HG03432 (cell line): ENCODE measurements at regions not wholly inside any gene's neighbourhood (a gene's known extent, or its start where the extent isn't known, plus 50 kb on each side); places are given as distances from the start of the nearest gene placed in this dataset.
A peak's percentile ranks its signal among the peaks of the same experiment; 100 is the strongest.
"Not testable (repeated sequence)": the region's sequence is repeated elsewhere in the genome, so short reads cannot be mapped to it uniquely, and the experiment has no call there.

ENCODE experiments used
- ATAC-seq: cut with Tn5 transposase; IDR thresholded peaks from one replicate; pipeline ENCODE4 v1.9.1; 2021; ENCODE audit warnings: mild to moderate bottlenecking, moderate library complexity; ENCODE audit not compliant: unreplicated experiment

DNA sequence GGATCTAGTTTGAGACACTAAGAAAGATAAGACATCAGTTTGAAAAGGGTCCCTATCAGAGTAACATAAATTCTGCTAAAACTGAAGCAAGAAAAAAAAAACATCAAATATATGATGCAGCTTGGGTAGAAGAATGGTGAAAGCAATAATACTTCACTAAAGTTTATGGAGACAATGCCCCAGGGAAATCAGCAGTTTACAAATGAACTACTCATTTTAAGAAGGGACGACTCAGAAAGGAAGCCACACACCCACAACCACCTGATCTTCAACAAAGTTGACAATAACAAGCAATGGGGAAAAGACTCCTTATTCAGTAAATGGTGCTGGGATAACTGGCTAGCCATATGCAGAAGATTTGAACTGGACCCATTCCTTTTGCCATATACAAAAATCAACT, 143.5 kb downstream of the TPBG start:
- ATAC-seq = peak; percentile 63

DNA sequence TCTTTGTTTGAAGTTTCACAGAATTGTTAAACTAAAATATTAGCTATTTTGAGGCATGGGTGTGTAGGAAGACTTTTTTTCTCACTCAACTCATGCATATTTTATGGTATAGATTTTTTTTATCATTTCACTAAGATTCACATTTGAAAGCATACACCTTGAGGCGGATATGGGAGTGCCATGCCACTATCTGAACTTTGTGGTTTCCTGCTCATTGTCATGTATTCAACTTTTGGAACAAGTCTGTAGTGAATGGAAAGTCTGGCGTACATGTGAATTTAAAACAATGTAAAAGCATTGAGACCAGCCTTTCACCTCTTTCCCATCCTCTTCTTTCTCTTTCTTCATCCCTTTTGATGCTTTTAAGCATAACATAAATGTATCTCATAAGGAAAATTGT, 147.9 kb downstream of the TPBG start:
- ATAC-seq = no peak

DNA sequence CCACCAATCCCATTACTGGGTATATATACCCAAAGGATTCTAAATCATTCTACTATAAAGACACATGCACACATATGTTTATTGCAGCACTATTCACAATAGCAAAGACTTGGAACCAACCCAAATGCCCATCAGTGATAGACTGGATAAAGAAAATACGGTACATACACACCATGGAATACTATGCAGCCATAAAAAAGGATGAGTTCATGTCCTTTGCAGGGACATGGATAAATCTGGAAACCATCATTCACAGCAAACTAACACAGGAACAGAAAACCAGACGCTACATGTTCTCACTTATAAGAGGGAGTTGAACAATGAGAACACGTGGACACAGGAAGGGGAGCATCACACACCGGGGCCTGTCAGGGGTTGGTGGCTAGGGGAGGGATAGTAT, 154.3 kb downstream of the TPBG start:
- ATAC-seq = not testable (repeated sequence)

DNA sequence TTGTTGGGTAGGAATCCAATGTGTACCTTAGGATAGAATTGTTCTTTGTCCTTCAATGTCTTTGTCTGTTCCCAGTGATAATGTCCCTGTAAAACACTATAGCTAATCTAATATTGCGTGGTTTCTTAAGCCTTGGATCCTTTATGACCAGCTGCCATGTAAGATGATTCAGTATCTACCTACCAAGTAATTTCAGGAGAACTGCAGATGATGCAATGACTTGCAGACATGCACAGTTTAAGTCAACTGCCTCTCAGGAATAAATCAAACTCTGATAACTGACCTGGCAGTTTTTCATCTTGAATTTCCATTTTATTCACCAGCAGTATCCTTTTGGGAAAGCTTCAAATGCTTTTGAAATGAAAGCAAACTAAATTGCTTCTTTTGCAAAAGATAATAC, 157.8 kb downstream of the TPBG start:
- ATAC-seq = no peak

DNA sequence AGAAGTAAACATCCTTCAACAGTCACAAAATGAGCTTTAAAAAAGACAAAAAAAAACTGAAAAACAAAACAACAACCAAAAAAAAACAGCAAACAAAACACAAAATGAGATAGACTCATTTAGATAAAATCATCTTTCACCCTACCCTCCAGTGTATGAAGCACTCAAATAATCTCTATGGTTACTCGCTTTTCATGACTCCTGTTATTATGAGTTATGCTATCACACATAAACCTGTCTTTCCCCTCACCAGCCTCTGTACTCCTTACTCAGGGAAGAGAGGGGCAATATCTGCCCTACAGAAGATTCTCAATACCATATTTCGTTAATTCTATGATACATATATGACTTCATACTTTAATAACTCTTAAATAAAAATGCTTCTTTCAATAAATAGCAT, 158.2 kb downstream of the TPBG start:
- no peak for ATAC-seq

DNA sequence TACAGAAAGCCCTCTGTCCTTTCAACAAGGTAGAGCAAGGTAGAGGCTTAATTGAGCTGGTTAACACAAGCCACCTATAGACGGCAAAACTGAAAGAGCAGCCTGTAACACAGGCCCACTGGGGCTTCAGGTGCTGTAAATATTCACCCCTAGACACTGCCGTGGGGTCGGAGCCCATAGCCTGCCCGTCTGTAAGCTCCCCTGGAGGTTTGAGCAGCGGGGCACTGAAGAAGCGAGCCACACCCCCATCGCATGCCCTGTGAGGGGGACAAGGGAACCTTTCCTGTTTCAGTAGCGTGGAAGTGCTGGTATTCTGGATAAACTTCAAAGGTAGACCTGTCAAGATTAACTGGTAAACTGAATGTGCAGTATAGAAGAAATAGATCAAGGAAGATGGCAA, 160.4 kb downstream of the TPBG start:
- ATAC-seq = no peak

DNA sequence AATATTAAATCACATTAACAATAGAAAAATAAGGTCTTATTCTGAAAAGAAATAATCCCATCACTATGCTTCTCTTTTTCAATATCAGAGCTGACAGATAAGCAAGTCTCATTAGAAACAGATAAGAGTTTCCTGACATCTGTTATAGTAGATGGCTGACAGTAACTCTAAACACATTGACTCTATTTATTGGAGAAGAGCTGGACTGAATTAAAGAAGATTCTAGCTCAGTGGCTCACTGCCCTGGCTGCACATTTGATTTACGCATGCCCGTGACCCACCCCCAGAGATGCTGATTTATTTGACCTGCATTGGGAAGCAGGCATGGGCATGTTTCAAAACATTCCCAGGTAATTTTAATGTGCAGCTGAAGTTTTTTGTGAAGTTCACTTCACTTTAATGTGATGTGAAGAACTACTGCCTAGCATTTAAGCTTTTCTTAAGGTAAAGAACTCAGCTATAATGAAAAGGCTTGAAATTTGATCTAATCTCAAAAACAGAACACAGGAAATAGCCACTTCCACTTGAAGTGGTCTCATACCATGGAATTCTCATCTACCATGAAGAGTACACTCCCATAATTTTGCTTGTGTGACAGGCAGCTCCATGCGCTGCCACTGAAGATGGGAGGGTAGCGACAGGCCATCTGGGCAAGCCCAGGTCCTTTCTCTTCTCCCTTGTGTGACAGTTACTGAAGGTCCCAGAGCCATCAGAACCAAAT, 162.3 kb downstream of the TPBG start:
- no peak for ATAC-seq

DNA sequence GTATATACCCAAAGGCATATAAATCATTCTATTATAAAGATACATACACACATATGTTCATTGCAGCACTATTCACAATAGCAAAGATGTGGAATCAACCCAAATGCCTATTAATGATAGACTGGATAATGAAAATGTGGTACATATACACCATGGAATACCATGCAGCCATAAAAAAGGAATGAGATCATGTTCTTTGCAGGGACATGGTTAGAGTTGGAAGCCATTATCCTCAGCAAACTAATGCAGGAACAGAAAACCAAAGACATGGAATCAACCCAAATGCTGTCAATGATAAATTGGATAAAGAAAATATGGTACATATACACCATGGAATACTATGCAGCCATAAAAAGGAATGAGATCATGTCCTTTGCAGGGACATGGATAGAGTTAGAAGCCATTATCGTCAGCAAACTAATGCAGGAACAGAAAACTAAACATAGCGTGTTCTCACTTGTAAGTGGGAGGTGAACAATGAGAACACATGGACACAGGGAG, 166.4 kb downstream of the TPBG start:
- not testable (repeated sequence) for ATAC-seq

DNA sequence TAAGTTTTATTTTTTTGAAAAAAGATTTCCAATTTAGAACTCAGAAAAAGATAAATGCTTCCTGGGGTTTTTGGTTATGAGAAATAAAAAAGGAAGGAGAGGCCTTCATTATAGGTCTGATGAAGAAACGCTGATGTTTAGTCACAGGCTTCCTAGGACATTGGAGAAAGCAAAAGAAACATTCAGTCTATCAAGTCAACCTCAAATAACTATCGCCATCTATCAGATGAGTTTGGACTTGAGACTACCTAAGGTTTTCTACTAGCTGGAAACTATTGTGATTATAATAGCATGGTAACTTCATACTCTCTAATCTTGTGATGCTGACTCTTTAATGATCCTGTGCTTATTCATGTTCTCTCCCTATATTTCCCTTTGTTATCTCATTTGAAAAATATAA, 171.3 kb downstream of the TPBG start:
- ATAC-seq = no peak

DNA sequence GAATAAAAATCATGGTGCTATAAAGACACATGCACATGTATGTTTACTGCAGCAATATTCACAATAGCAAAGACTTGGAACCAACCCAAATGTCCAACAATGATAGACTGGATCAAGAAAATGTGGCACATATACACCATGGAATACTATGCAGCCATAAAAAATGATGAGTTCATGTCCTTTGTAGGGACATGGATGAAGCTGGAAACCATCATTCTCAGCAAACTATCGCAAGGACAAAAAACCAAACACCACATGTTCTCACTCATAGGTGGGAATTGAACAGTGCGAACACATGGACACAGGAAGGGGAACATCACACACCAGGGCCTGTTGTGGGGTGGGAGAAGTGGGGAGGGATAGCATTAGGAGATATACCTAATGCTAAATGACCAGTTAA, 185.9 kb downstream of the TPBG start:
- not testable (repeated sequence) for ATAC-seq

DNA sequence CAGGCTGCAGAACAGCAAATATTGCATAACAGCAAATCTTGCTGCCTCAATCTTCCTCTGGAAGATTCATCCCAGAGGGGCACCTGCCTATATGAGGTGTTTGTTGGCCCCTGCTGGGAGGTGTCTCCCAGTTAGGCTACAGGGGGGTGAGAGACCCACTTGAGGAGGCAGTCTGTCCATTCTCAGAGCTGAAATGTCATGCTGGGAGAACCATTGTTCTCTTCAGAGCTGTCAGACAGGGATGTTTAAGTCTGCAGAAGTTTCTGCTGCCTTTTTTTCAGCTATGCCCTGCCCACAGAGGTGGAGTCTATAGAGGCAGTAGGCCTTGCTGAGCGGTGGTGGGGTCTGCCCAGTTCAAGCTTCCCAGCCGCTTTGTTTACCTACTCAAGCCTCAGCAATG, 187.7 kb downstream of the TPBG start:
- ATAC-seq = not testable (repeated sequence)

DNA sequence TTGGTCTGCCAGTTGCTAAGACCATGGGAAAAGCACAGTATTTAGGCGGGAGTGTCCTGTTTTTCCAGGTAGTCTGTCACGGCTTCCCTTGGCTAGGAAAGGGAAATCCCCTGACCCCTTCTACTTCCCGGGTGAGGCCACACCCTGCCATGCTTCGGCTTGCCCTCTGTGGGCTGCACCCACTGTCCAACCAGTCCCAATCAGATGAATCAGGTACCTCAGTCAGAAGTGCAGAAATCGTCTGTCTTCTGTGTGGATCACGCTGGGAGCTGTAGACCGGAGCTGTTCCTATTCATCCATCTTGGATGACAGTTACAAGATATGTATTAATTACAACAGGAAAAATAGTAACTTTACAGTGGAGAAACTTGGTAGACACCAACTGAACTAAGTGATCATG, 188.2 kb downstream of the TPBG start:
- no peak for ATAC-seq

DNA sequence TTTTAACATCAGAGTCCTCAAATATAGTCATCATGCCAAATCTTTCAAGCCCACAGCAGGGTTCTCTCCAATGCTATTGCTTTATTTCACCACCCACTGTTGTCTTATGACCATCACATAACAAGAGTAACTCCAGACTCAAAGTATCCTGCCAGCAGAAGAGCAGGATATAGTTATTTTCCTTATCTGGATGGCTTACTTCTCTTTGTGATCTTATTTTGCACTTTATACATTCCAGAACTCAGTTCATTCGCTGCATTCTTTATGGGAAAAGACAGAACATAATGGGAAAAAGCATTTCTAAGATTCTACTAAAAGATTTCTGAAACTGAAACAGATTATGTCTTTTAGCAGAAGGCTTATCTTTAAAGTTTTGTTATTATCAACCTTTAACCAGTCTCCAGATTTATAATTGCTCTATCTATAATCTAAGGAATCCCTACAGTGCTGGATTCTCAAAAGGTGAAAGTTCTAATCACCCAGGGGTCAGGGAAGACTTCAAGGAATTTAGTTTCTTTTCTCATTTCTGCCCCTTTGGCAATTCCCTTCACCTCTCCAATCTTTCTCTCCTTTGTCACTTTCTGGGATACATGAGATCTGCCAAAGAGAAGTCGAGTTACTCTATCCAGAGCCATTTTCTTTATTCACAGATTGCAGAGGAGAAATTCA, 190.4 kb downstream of the TPBG start:
- no peak for ATAC-seq

DNA sequence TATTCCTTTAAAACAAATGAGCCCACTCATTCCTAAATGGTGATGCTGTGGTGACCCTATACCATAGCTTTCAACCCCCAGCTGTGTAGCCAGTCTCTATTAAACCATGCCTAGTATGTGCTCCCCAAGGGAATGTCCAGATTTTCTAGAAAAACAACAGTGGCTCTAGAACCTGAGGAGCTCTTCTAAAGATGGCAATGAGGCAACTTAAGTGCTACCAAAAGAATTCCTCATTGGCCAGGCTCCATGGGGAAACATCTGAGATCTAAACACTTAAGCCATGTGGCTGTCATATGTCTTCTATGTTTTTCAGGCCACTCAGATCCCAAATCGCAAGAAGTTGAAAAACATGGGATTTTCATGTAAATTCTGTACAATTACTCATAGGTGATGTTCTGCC, 191.0 kb downstream of the TPBG start:
- no peak for ATAC-seq

DNA sequence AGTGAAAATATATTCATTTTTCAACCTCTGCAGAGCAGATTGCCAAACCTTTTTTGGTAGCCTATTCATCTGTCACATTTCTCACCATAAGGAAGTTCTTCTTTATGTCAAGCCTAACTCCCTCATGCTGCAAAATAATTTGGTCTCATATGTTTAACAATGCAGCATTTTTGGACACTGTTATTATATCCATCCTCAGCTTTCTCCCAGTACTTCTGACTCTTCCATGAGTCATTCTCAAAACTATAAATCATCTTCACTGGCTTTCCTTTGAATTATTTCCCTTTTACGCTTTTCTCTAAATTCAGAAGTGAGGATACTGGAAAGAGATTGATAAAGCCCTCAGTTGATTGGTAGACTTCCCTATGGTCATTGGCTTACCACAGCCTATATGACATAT, 192.2 kb downstream of the TPBG start:
- ATAC-seq = no peak

DNA sequence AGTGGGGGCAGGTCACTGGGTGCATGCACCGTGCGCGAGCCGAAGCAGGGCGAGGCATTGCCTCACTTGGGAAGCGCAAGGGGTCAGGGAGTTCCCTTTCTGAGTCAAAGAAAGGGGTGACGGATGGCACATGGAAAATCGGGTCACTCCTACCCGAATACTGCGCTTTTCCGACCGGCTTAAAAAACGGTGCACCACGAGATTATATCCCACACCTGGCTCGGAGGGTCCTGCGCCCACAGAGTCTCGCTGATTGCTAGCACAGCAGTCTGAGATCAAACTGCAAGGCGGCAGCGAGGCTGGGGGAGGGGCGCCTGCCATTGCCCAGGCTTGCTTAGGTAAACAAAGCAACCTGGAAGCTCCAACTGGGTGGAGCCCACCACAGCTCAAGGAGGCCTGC, 194.9 kb downstream of the TPBG start:
- not testable (repeated sequence) for ATAC-seq

DNA sequence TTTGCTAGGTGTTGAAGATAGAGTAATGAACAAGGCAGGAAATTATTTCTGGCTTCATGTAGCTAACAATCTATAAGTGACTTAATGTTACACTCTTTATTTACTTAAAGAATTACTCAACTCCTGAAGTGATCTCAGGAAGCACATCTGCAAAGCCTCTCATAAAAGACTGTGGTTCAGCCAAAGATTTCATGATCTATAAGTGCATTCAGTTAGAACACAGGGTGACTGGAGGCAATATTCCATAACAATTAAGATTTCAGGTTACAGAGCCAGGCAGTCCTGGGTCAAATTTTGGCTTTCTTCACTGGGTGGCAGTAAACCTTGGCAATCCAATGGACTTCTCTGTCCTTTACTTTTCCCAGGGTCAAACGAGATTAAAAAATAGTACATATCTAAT, 204.0 kb downstream of the TPBG start:
- ATAC-seq = no peak

DNA sequence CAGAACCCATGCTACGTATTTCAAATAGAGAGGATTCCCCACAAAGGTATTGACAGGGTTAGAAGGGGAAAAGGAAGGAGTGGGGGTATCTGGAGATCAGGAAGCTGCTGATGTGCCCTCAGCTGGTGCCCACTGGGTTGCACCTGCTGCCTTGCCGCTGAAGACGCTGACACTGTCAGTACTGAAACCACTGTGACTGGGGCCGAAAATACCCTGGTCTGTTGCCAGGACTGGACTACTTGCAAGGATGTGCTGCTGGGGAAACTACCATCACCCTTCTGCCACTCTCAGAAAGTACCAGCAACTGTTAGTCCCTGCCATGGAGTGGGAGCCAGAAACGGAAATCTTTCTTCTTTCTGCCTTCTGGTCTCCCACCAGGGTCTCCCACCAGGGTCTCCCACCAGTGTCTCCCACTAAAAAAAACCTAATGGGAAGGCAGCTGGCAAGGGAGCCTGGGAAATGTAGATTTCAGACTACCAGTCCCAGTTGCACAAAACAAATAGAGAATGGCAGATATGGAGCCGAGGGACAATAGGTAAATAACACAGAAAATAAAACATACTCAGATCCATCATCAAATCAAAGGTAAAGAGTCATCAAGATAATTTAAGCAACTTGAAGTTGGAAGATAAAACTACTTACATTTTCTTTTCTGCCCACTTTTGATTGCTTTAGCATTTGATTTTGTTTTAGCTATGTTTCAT, 204.8 kb downstream of the TPBG start:
- peak; percentile 99 for ATAC-seq

DNA sequence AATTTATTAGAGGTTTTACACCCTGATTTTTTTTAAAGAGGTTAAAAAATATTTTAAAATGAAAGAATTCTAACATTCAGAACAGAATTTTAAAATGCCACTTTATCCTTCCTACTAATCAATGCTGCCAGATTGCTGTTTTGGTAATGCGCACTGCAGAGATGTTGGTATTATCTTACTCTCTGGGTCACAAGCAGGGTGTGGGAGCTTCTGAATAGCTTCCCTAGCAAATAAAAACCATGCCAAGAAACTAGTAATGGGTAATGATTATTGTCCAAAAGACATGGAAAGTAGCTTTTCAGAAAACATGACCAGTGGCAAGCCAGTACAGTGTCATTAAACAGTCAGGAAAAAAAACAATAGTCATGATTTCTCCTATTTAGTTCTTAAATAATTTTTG, 205.4 kb downstream of the TPBG start:
- no peak for ATAC-seq

DNA sequence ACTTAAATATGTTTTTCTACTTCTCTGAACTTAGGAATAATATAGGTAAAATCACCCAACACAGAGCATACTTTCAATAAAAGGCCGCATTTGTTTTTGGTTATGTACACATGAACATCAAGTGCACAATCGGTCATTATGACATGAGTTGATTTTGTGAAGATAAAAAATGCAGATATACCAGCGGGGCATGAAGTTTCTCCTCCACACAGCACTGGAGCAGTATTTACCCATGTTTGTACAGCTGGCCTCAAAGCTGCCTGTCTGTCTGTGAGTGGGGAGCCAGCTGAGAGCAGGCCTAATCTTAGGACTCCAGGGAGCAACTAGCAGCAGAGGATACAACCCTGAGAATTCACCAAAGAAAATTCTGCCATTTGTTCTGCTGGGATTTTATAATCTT, 206.5 kb downstream of the TPBG start:
- ATAC-seq = no peak

DNA sequence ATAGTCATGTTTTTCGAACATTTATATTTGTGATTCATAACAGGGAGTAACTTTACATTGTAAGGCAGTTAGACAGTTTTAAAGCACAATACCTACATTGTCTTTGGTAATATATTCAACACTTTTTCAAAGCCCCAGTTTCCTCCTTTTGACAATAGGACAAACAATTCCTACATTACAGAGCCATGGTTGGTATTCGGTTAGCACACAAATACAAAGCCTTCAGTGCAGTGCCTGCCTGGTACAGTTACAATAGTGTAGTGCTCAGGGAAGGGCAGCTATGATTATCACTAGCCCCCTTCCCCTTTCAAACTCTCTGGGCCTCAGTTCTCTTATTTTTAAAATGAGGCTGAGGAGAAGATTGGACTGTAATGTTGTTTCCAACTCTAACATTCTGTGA, 207.8 kb downstream of the TPBG start:
- no peak for ATAC-seq
